Body of pancreas (tissue), 4 donors: ENCODE measurements at regions not wholly inside any gene's neighbourhood (a gene's known extent, or its start where the extent isn't known, plus 50 kb on each side); places are given as distances from the start of the nearest gene placed in this dataset.

Experiments used
- CTCF ChIP-seq, 7 experiments: fragments of 450-650 bp in 4 of 7; fragments of 200-600 bp in 3 of 7; sonication (generic) in 3 of 7; IDR thresholded peaks; one replicate each; pipeline ENCODE4 v1.5.1; 2016 to 2019; ENCODE audit warnings: antibody characterized with exemption in 7 of 7
- POLR2A ChIP-seq, 3 donors: fragments of 450-650 bp; IDR thresholded peaks; one replicate each; pipeline ENCODE4 v1.6.1; 2016; ENCODE audit warnings: antibody characterized with exemption in 3 of 3, mild to moderate bottlenecking in 2 of 3

- TF ChIP-seq CTCF (IDR thresholded peaks at IDR 0.05) (no peak), POLR2A (IDR thresholded peaks at IDR 0.05) (no peak)
Observed at GRCh38 chr13:90331974-90332373, 1015.5 kb upstream of the MIR17HG start.
